Neuronal stem cell (in vitro differentiated cells): ENCODE measurements at regions not wholly inside any gene's neighbourhood (a gene's known extent, or its start where the extent isn't known, plus 50 kb on each side); places are given as distances from the start of the nearest gene placed in this dataset.

ENCODE experiments used
- DNase-seq: peaks from one replicate; pipeline ENCODE4 v3.0.0-alpha.2; 2013; ENCODE audit warnings: low spot score
- H2AFZ ChIP-seq: one replicate; pipeline ENCODE4 v1.6.1; 2013; ENCODE audit warnings: mild to moderate bottlenecking, low read length, inconsistent platforms
- H2AK5ac ChIP-seq: 2 replicates; pipeline ENCODE4 v1.6.1; 2013; ENCODE audit warnings: low read depth, mild to moderate bottlenecking, inconsistent platforms, low read length, moderate library complexity, mixed read lengths
- H2BK120ac ChIP-seq: 2 replicates; pipeline ENCODE4 v1.6.1; 2013; ENCODE audit warnings: low read depth, mild to moderate bottlenecking, inconsistent platforms, low read length, moderate library complexity, mixed read lengths
- H2BK12ac ChIP-seq: one replicate; pipeline ENCODE4 v1.6.1; 2013; ENCODE audit warnings: low read length, inconsistent platforms
- H2BK15ac ChIP-seq: 2 replicates; pipeline ENCODE4 v1.6.1; 2013; ENCODE audit warnings: mild to moderate bottlenecking, low read length, inconsistent platforms, mixed read lengths
- H2BK5ac ChIP-seq: one replicate; pipeline ENCODE4 v1.6.1; 2013; ENCODE audit warnings: inconsistent platforms, mild to moderate bottlenecking, low read length, moderate library complexity
- H3K14ac ChIP-seq: one replicate; pipeline ENCODE4 v1.6.1; 2013; ENCODE audit warnings: low read length, inconsistent platforms
- H3K18ac ChIP-seq: 2 replicates; pipeline ENCODE4 v1.6.1; 2013; ENCODE audit warnings: low read length, inconsistent platforms
- H3K23ac ChIP-seq: 2 replicates; pipeline ENCODE4 v1.6.1; 2013; ENCODE audit warnings: low read depth, mild to moderate bottlenecking, mixed read lengths, low read length, inconsistent platforms; ENCODE audit not compliant: poor library complexity
- H3K27ac ChIP-seq: replicated peaks from 3 replicates; pipeline ENCODE4 v1.5.1; 2013; ENCODE audit warnings: low read length, inconsistent platforms
- H3K27me3 ChIP-seq, 3 experiments: 2 replicates each; pipeline ENCODE4 v1.6.1; 2013; ENCODE audit warnings: low read length in 3 of 3, mild to moderate bottlenecking in 2 of 3, inconsistent platforms in 1 of 3, low read depth in 1 of 3, mixed read lengths in 1 of 3, moderate library complexity in 1 of 3; ENCODE audit not compliant: control insufficient read depth in 3 of 3, insufficient read depth in 3 of 3
- H3K36me3 ChIP-seq, 2 donors: replicated peaks in 1 of 2; 2 replicates each; pipeline ENCODE4 v1.6.1; 2013; ENCODE audit warnings: low read length in 2 of 2; ENCODE audit not compliant: control insufficient read depth in 2 of 2, insufficient read depth in 2 of 2
- H3K4ac ChIP-seq: 2 replicates; pipeline ENCODE4 v1.6.1; 2013; ENCODE audit warnings: inconsistent platforms, mild to moderate bottlenecking, low read length, moderate library complexity
- H3K4me1 ChIP-seq, 2 donors: 1 replicate in 1 of 2; 2 replicates in 1 of 2; pipeline ENCODE4 v1.6.1; 2013; ENCODE audit warnings: low read length in 2 of 2, low read depth in 1 of 2; ENCODE audit not compliant: control insufficient read depth in 2 of 2, insufficient read depth in 1 of 2
- H3K4me2 ChIP-seq: one replicate; pipeline ENCODE4 v1.6.1; 2013; ENCODE audit warnings: mild to moderate bottlenecking, low read length, inconsistent platforms; ENCODE audit not compliant: insufficient read depth, poor library complexity, severe bottlenecking
- H3K4me3 ChIP-seq, 2 donors: 2 replicates each; pipeline ENCODE4 v1.5.1; 2013; ENCODE audit warnings: low read length in 2 of 2, mild to moderate bottlenecking in 2 of 2, inconsistent platforms in 1 of 2, moderate library complexity in 1 of 2
- H3K79me1 ChIP-seq: one replicate; pipeline ENCODE4 v1.6.1; 2013; ENCODE audit warnings: low read depth, mild to moderate bottlenecking, inconsistent platforms, low read length, moderate library complexity
- H3K9ac ChIP-seq: one replicate; pipeline ENCODE4 v1.6.1; 2013; ENCODE audit warnings: mild to moderate bottlenecking, low read depth, low read length, inconsistent platforms; ENCODE audit not compliant: poor library complexity
- H3K9me3 ChIP-seq, 2 donors: replicated peaks in 1 of 2; 2 replicates each; pipeline versions ENCODE3 to v1.6.1; 2013; ENCODE audit warnings: low read length in 2 of 2, mild to moderate bottlenecking in 2 of 2, inconsistent platforms in 1 of 2, low read depth in 1 of 2, mixed read lengths in 1 of 2, moderate library complexity in 1 of 2; ENCODE audit not compliant: control insufficient read depth in 2 of 2, insufficient read depth in 1 of 2
- H4K8ac ChIP-seq: one replicate; pipeline ENCODE4 v1.6.1; 2013; ENCODE audit warnings: low read depth, mild to moderate bottlenecking, inconsistent platforms, low read length, moderate library complexity
- H4K91ac ChIP-seq: one replicate; pipeline ENCODE4 v1.6.1; 2013; ENCODE audit warnings: low read length, low read depth, mild to moderate bottlenecking, inconsistent platforms; ENCODE audit not compliant: poor library complexity
- WGBS, 2 donors: extraction: QIAGEN DNeasy Blood & Tissue Kit; methylation state at CpG; one replicate each; pipeline ENCODE4 v1.1.7; 2013; ENCODE audit warnings: missing lambda C conversion rate in 2 of 2, mixed read lengths in 1 of 2; ENCODE audit not compliant: insufficient read length in 2 of 2, insufficient replicate concordance in 1 of 2; ENCODE audit errors: extremely low coverage in 2 of 2; 5-methylcytosine and 5-hydroxymethylcytosine counted together

- Histone ChIP-seq H4K8ac (no peak overlapping the region), H3K9me3 (no peaks in the 10 kb centered on the region), H3K4me2 (no peak overlapping the region), H3K36me3 (no peaks in the 10 kb centered on the region), H2BK120ac (no peak overlapping the region), H3K23ac (no peak overlapping the region), H3K27ac (no peak overlapping the region), H3K27me3 (no peaks in the 10 kb centered on the region), H2AFZ (no peak overlapping the region), H4K91ac (no peak overlapping the region), H3K14ac (no peak overlapping the region), H2BK12ac (no peak overlapping the region), H3K4ac (no peak overlapping the region), H3K4me1 (no peaks in the 10 kb centered on the region), H2BK15ac (no peak overlapping the region), H3K18ac (no peak overlapping the region), H3K79me1 (no peaks in the 10 kb centered on the region), H2BK5ac (no peak overlapping the region), H3K9ac (no peak overlapping the region), H3K4me3 (no peak overlapping the region), H2AK5ac (no peak overlapping the region)
- DNase-seq: no peak
- no CpG with 5 or more reads among the region's 1 CpG for WGBS, 2 donors
Observed at GRCh38 chrX:25600776-25601175, 537.4 kb upstream of the MAGEB18 start.

GRCh38 chrX:25601323-25601722, 536.8 kb upstream of the MAGEB18 start:
- H4K91ac ChIP-seq: no peak overlapping the region
- H3K18ac ChIP-seq: no peak overlapping the region
- H2BK120ac ChIP-seq: no peak overlapping the region
- H2BK5ac ChIP-seq: no peak overlapping the region
- no peak overlapping the region for H3K23ac ChIP-seq
- no peak for DNase-seq
- no peaks in the 10 kb centered on the region for H3K36me3 ChIP-seq
- no peaks in the 10 kb centered on the region for H3K9me3 ChIP-seq
- no peaks in the 10 kb centered on the region for H3K79me1 ChIP-seq
- H3K9ac ChIP-seq: no peak overlapping the region
- H2AK5ac ChIP-seq: no peak overlapping the region
- H3K4me3 ChIP-seq: no peak overlapping the region
- WGBS, 2 donors: no CpG with 5 or more reads among the region's 3 CpGs
- no peak overlapping the region for H4K8ac ChIP-seq
- no peak overlapping the region for H3K27ac ChIP-seq
- no peak overlapping the region for H2AFZ ChIP-seq
- H3K4ac ChIP-seq: no peak overlapping the region
- no peaks in the 10 kb centered on the region for H3K4me1 ChIP-seq
- no peaks in the 10 kb centered on the region for H3K27me3 ChIP-seq
- no peak overlapping the region for H3K4me2 ChIP-seq
- H2BK15ac ChIP-seq: no peak overlapping the region
- no peak overlapping the region for H2BK12ac ChIP-seq
- no peak overlapping the region for H3K14ac ChIP-seq

GRCh38 chrX:25618248-25618647, 519.9 kb upstream of the MAGEB18 start:
- Histone ChIP-seq H3K14ac (no peak overlapping the region), H3K18ac (no peak overlapping the region)

GRCh38 chrX:25640276-25640675, 497.9 kb upstream of the MAGEB18 start:
- no peak overlapping the region for H2BK120ac ChIP-seq
- H3K79me1 ChIP-seq: no peaks in the 10 kb centered on the region
- H3K18ac ChIP-seq: no peak overlapping the region
- no peak overlapping the region for H3K14ac ChIP-seq
- H2AK5ac ChIP-seq: no peak overlapping the region
- H2AFZ ChIP-seq: no peak overlapping the region
- H3K9ac ChIP-seq: no peak overlapping the region
- H3K9me3 ChIP-seq: no peaks in the 10 kb centered on the region
- H2BK5ac ChIP-seq: no peak overlapping the region
- H3K23ac ChIP-seq: no peak overlapping the region
- no peaks in the 10 kb centered on the region for H3K4me1 ChIP-seq
- H4K8ac ChIP-seq: no peak overlapping the region
- H4K91ac ChIP-seq: no peak overlapping the region
- H2BK15ac ChIP-seq: no peak overlapping the region
- no peaks in the 10 kb centered on the region for H3K27me3 ChIP-seq
- no peaks in the 10 kb centered on the region for H3K36me3 ChIP-seq
- H3K4me3 ChIP-seq: no peak overlapping the region
- no CpG with 5 or more reads among the region's 1 CpG for WGBS, 2 donors
- no peak overlapping the region for H2BK12ac ChIP-seq
- H3K27ac ChIP-seq: no peak overlapping the region
- DNase-seq: no peak
- H3K4me2 ChIP-seq: no peak overlapping the region
- no peak overlapping the region for H3K4ac ChIP-seq

More at GRCh38 chrX:25618248-25618647, 519.9 kb upstream of the MAGEB18 start:
- no peak overlapping the region for H2BK12ac ChIP-seq
- no peaks in the 10 kb centered on the region for H3K79me1 ChIP-seq
- H3K23ac ChIP-seq: no peak overlapping the region
- H2BK120ac ChIP-seq: no peak overlapping the region
- no peaks in the 10 kb centered on the region for H3K9me3 ChIP-seq
- H4K8ac ChIP-seq: no peak overlapping the region
- no peaks in the 10 kb centered on the region for H3K36me3 ChIP-seq
- no peak overlapping the region for H2AFZ ChIP-seq
- no peak overlapping the region for H3K27ac ChIP-seq
- no peak overlapping the region for H3K4me2 ChIP-seq
- no peak overlapping the region for H2AK5ac ChIP-seq
- WGBS, 2 donors: no CpG with 5 or more reads among the region's 4 CpGs
- no peaks in the 10 kb centered on the region for H3K4me1 ChIP-seq
- no peak overlapping the region for H3K4me3 ChIP-seq
- no peak overlapping the region for H3K4ac ChIP-seq
- no peak for DNase-seq
- no peak overlapping the region for H3K9ac ChIP-seq
- H2BK15ac ChIP-seq: no peak overlapping the region
- no peaks in the 10 kb centered on the region for H3K27me3 ChIP-seq
- H2BK5ac ChIP-seq: no peak overlapping the region
- no peak overlapping the region for H4K91ac ChIP-seq
